Suprapubic skin (tissue), 4 donors: ENCODE measurements at regions not wholly inside any gene's neighbourhood (a gene's known extent, or its start where the extent isn't known, plus 50 kb on each side); places are given as distances from the start of the nearest gene placed in this dataset.

Source experiments
- DNase-seq, 2 donors: peaks; one replicate each; pipeline ENCODE4 v3.0.0-alpha.2; 2019; ENCODE audit warnings: low spot score in 2 of 2
- H3K27ac ChIP-seq: fragments of 200-600 bp; sonication (generic); one replicate; pipeline ENCODE4 v1.5.1; 2019
- H3K27me3 ChIP-seq: fragments of 200-600 bp; sonication (generic); one replicate; pipeline ENCODE4 v1.5.1; 2019
- H3K36me3 ChIP-seq: fragments of 200-600 bp; sonication (generic); one replicate; pipeline ENCODE4 v1.5.1; 2019
- H3K4me1 ChIP-seq: fragments of 200-600 bp; sonication (generic); one replicate; pipeline ENCODE4 v1.5.1; 2019
- H3K4me3 ChIP-seq: fragments of 200-600 bp; sonication (generic); one replicate; pipeline ENCODE4 v1.5.1; 2019; ENCODE audit warnings: mild to moderate bottlenecking
- H3K9me3 ChIP-seq: fragments of 200-600 bp; sonication (generic); one replicate; pipeline ENCODE4 v1.5.1; 2019
- EP300 ChIP-seq: sonication (generic); formaldehyde crosslinking; IDR thresholded peaks from one replicate; pipeline ENCODE4 v1.6.1; 2017; ENCODE audit warnings: antibody characterized with exemption
- POLR2A ChIP-seq, 2 donors: fragments of 450-650 bp; IDR thresholded peaks; one replicate each; pipeline ENCODE4 v1.6.1; 2017; ENCODE audit warnings: antibody characterized with exemption in 2 of 2, mild to moderate bottlenecking in 2 of 2, moderate library complexity in 2 of 2
- POLR2AphosphoS5 ChIP-seq, 3 donors: sonication (generic); formaldehyde crosslinking; IDR thresholded peaks; one replicate each; pipeline ENCODE4 v1.6.1; 2017; ENCODE audit warnings: antibody characterized with exemption in 3 of 3
- WGBS: methylation state at CpG from one replicate; pipeline ENCODE4 v1.1.5; 2018; 5-methylcytosine and 5-hydroxymethylcytosine counted together
- TF ChIP-seq, protein P1 (sequence below), 2 donors: fragments of 200-600 bp in 1 of 2; fragments of 450-650 bp in 1 of 2; sonication (generic) in 1 of 2; IDR thresholded peaks; one replicate each; pipeline ENCODE4 v1.5.1; 2016 to 2019; ENCODE audit warnings: antibody characterized with exemption in 2 of 2, mild to moderate bottlenecking in 1 of 2, moderate library complexity in 1 of 2

DNA sequence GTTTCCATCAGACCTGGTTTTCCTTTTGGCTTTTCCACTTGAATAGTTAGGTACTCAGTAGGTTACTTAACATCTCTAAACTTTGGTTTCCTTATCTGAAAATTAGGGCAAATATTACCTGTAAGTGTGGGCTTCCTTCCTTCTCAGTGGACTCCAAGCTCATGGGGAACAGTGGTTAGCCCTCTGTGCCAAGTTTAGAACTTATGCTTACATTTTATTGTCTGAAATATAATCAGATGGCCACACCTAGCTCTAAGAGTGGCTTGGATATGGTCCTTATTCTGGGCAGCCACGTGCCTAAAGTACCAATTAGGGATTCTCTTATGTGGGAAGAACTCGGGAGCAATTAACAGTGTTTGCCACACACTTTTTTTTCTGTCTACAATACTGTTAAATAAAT is 133.9 kb downstream of the UCHL1 start:
- H3K9me3 ChIP-seq = no peaks in the 10 kb centered on the region
- WGBS = 80% methylated on average over 2 of the region's 2 CpGs
- H3K4me3 ChIP-seq = no peak overlapping the region
- no peak overlapping the region for H3K27ac ChIP-seq
- H3K36me3 ChIP-seq = no peaks in the 10 kb centered on the region
- no peaks in the 10 kb centered on the region for H3K27me3 ChIP-seq
- no peak for DNase-seq
- no peak for TF ChIP-seq POLR2AphosphoS5 (IDR thresholded peaks at IDR 0.05)
- TF ChIP-seq, protein P1, sequence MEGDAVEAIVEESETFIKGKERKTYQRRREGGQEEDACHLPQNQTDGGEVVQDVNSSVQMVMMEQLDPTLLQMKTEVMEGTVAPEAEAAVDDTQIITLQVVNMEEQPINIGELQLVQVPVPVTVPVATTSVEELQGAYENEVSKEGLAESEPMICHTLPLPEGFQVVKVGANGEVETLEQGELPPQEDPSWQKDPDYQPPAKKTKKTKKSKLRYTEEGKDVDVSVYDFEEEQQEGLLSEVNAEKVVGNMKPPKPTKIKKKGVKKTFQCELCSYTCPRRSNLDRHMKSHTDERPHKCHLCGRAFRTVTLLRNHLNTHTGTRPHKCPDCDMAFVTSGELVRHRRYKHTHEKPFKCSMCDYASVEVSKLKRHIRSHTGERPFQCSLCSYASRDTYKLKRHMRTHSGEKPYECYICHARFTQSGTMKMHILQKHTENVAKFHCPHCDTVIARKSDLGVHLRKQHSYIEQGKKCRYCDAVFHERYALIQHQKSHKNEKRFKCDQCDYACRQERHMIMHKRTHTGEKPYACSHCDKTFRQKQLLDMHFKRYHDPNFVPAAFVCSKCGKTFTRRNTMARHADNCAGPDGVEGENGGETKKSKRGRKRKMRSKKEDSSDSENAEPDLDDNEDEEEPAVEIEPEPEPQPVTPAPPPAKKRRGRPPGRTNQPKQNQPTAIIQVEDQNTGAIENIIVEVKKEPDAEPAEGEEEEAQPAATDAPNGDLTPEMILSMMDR (IDR thresholded peaks at IDR 0.05) = no peak
- no peak for TF ChIP-seq EP300
- no peak for TF ChIP-seq POLR2A (IDR thresholded peaks at IDR 0.05)
- H3K4me1 ChIP-seq = no peaks in the 10 kb centered on the region

DNA sequence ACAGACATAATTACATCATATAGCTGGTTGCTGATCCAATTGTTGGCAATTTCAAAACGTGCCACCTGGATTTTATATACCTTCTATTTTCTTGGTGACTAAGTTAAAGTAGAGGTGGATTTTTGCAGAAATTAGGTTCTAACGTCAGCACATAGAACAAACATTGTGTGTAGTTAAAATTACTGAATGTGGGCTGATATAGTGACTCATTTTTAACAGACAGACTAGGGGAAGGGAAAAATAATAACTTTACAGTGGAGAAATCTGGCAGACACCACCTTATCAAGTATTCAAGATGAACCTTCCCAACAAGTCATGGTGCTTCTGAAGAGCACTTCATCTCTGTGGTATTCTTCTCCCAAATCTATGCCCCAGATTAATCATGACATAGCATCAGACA is 134.5 kb downstream of the UCHL1 start:
- Histone ChIP-seq H3K36me3 (no peaks in the 10 kb centered on the region), H3K27me3 (no peaks in the 10 kb centered on the region), H3K9me3 (no peaks in the 10 kb centered on the region), H3K4me3 (no peak overlapping the region), H3K27ac (no peak overlapping the region), H3K4me1 (no peaks in the 10 kb centered on the region)
- TF ChIP-seq POLR2AphosphoS5 (IDR thresholded peaks at IDR 0.05) (no peak), POLR2A (IDR thresholded peaks at IDR 0.05) (no peak), EP300 (no peak)
- TF ChIP-seq, protein P1 (IDR thresholded peaks at IDR 0.05) = no peak
- no peak for DNase-seq
- WGBS = 86% methylated on average over 2 of the region's 2 CpGs

DNA sequence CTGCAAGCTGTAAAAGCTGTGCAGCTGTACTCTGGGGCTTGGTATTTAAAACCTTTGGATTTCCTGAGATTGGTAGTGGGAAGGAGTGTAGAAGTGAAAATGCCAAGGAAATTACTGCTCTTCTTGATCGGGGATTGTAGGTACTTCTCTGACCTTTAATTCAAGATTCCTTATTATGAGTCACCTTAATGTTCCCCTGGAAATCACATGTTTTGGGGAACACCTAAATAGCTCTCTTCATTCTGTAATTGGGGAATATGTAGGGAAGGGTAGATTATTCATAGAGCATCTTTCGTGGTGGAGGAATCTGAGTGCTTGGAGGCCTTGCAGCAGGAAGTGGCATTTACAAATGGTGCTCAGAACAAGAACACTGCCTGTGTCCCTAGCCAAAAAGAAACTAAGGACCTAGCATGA is 137.8 kb downstream of the UCHL1 start:
- H3K4me3 ChIP-seq = no peak overlapping the region
- DNase-seq = no peak
- peaks cover 7% of the 10 kb centered on the region for H3K4me1 ChIP-seq
- no peak overlapping the region for H3K27ac ChIP-seq
- H3K9me3 ChIP-seq = no peaks in the 10 kb centered on the region
- 45% methylated on average over 2 of the region's 2 CpGs for WGBS
- no peaks in the 10 kb centered on the region for H3K27me3 ChIP-seq
- H3K36me3 ChIP-seq = no peaks in the 10 kb centered on the region
- TF ChIP-seq, protein P1 (IDR thresholded peaks at IDR 0.05) = no peak
- TF ChIP-seq POLR2AphosphoS5 (IDR thresholded peaks at IDR 0.05) (no peak), POLR2A (IDR thresholded peaks at IDR 0.05) (no peak), EP300 (no peak)

DNA sequence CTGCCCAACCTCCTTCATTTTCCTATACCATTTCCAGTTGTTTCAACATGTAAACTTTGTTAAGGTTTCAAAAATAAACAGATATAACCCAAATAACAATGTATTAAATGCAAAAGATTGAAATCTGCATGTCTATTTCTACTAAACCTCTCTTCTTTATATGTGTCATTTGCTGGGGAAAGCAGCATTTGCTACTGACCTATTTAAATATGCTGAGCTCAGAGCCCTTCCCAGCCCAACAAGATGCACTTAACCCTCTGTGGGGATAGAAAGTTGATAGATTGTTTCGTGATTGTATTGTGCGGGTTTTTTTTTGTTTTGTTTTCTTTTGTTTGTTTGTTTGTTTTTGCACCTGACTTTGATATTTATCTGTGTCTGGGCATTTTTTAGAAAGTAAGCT is 139.5 kb downstream of the UCHL1 start:
- no peak for DNase-seq
- TF ChIP-seq POLR2A (IDR thresholded peaks at IDR 0.05) = no peak
- no peak for TF ChIP-seq EP300
- no peak for TF ChIP-seq POLR2AphosphoS5 (IDR thresholded peaks at IDR 0.05)
- TF ChIP-seq, protein P1 (IDR thresholded peaks at IDR 0.05) = no peak
- Histone ChIP-seq H3K4me1 (peaks cover 7% of the 10 kb centered on the region), H3K4me3 (no peak overlapping the region), H3K9me3 (no peaks in the 10 kb centered on the region), H3K27ac (no peak overlapping the region), H3K36me3 (no peaks in the 10 kb centered on the region), H3K27me3 (no peaks in the 10 kb centered on the region)
- 83% methylated on average over 2 of the region's 2 CpGs for WGBS

DNA sequence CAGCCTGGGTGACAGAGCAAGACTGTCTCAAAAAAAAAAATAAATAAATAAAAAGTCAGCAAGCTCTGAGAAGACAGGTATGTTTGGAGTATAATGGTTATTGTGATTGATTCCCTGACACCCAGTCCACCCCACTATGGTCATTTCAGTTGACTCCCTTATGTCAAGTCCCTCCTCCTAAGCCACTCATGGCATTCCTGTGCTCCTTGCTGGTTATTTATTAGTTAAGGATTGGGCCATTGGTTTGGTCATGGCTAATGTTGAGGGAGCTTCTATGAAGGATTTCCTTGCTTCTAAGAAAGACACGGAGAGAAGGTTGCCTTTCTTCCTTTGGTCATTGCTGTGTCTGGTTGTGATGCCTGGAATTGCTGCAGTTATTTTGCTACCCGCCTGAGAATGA is 140.1 kb downstream of the UCHL1 start:
- H3K27me3 ChIP-seq = no peaks in the 10 kb centered on the region

DNA sequence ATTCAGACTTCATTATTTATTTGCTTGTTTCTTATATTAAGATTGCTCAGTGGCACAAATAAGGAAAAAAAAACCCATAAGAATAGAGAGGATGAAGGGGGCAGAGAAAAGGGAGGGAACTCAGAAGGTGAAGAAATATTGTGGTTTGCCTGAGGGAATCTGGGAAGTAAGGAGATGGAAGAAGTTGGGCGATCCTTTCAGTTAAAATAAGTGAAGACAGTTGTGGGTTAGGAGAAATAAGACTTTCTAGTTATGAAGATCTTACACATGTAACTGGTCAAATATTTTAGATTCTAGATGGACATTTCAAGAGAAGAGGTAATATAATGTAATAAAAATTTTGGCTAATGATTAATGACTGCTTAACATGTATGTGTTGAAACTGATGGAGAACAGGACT is 138.7 kb upstream of the LIMCH1 start:
- H3K27me3 ChIP-seq = no peaks in the 10 kb centered on the region
- H3K27ac ChIP-seq = no peak overlapping the region
- no peak for DNase-seq
- H3K4me3 ChIP-seq = no peak overlapping the region
- H3K4me1 ChIP-seq = peaks cover 7% of the 10 kb centered on the region
- H3K9me3 ChIP-seq = no peaks in the 10 kb centered on the region
- no peaks in the 10 kb centered on the region for H3K36me3 ChIP-seq
- no peak for TF ChIP-seq POLR2AphosphoS5 (IDR thresholded peaks at IDR 0.05)
- TF ChIP-seq EP300 = no peak
- no peak for TF ChIP-seq POLR2A (IDR thresholded peaks at IDR 0.05)
- TF ChIP-seq, protein P1 (IDR thresholded peaks at IDR 0.05) = no peak
- 58% methylated on average over 1 of the region's 1 CpG for WGBS

More for the DNA sequence above, 140.1 kb downstream of the UCHL1 start:
- 88% methylated on average over 2 of the region's 2 CpGs for WGBS
- Histone ChIP-seq H3K9me3 (no peaks in the 10 kb centered on the region), H3K4me1 (peaks cover 7% of the 10 kb centered on the region), H3K36me3 (no peaks in the 10 kb centered on the region), H3K27ac (no peak overlapping the region), H3K4me3 (no peak overlapping the region)
- no peak for TF ChIP-seq POLR2A (IDR thresholded peaks at IDR 0.05)
- no peak for TF ChIP-seq POLR2AphosphoS5 (IDR thresholded peaks at IDR 0.05)
- no peak for DNase-seq
